ENCODE measurements at regions not wholly inside any gene's neighbourhood (a gene's known extent, or its start where the extent isn't known, plus 50 kb on each side); places are given as distances from the start of the nearest gene placed in this dataset.

- TF ChIP-seq CTCF (IDR thresholded peaks at IDR 0.05) (no peak), POLR2A (IDR thresholded peaks at IDR 0.05) (no peak)
These were observed 56.6 kb upstream of the UGP2 start for GRCh38 chr2:63785096-63785495.

Measured in Peyer's patch (tissue), 4 donors.